ENCODE measurements at regions not wholly inside any gene's neighbourhood (a gene's known extent, or its start where the extent isn't known, plus 50 kb on each side); places are given as distances from the start of the nearest gene placed in this dataset.

GRCh38 chr4:24686866-24687692 is 102.7 kb upstream of the DHX15 start:
- Histone ChIP-seq H3K27me3 (ENCODE audit: insufficient read depth, low read length) (no peaks in the 10 kb centered on the region), H3K23me2 (ENCODE audit: insufficient read length, low read depth, low read length, poor library complexity, severe bottlenecking) (no peaks in the 10 kb centered on the region), H3K4me1 (ENCODE audit: insufficient read depth, low read length) (peaks cover 21% of the 10 kb centered on the region), H3K14ac (ENCODE audit: insufficient read depth, low read length) (no peak overlapping the region), H3K9me3 (ENCODE audit: control insufficient read depth, low read depth, low read length) (no peaks in the 10 kb centered on the region), H3K18ac (ENCODE audit: insufficient read length, low read depth, low read length) (no peak overlapping the region), H2BK12ac (ENCODE audit: insufficient read length, low read depth, low read length) (no peak overlapping the region), H2AFZ (ENCODE audit: low read length) (no peak overlapping the region), H3T11ph (ENCODE audit: low read length) (no peak overlapping the region), H4K8ac (replicated peaks; ENCODE audit: insufficient read length, low read depth, low read length) (no peak overlapping the region), H2BK5ac (ENCODE audit: insufficient read length, low read length) (no peak overlapping the region), H2BK120ac (ENCODE audit: low read depth, low read length, poor library complexity, severe bottlenecking) (no peak overlapping the region), H3K79me2 (ENCODE audit: insufficient read depth, low read length) (no peaks in the 10 kb centered on the region), H3K27ac (ENCODE audit: insufficient read length, low read depth, low read length) (no peak overlapping the region), H2BK20ac (ENCODE audit: low read depth, low read length, poor library complexity, severe bottlenecking) (no peak overlapping the region), H3K23ac (ENCODE audit: insufficient read length, low read depth, low read length) (no peak overlapping the region), H4K5ac (ENCODE audit: insufficient read length, low read depth, low read length) (no peak overlapping the region), H3K9ac (ENCODE audit: extremely low read depth, insufficient read length, low read length) (no peak overlapping the region), H3K4ac (ENCODE audit: low read depth, low read length) (no peak overlapping the region), H3K79me1 (ENCODE audit: insufficient read depth, low read depth, low read length, poor library complexity, severe bottlenecking) (no peaks in the 10 kb centered on the region), H4K91ac (ENCODE audit: insufficient read length, low read depth, low read length) (no peak overlapping the region), H2AK5ac (ENCODE audit: insufficient read length, low read length) (no peak overlapping the region), H2BK15ac (ENCODE audit: low read depth, low read length) (no peak overlapping the region), H3K4me2 (ENCODE audit: insufficient read depth, insufficient read length, low read length) (peak overlapping the region; percentile 16), H4K20me1 (ENCODE audit: control insufficient read depth, insufficient read depth, insufficient read length) (no peaks in the 10 kb centered on the region), H3K56ac (ENCODE audit: insufficient read length, low read depth, low read length) (no peak overlapping the region)
- H3K27me3 Mint-ChIP-seq (ENCODE audit: low read depth), result no peaks in the 10 kb centered on the region; the same call in 1 of the 2 replicates
- no peak overlapping the region for H3K4me3 Mint-ChIP-seq
- no peaks in the 10 kb centered on the region for H3K36me3 Mint-ChIP-seq (ENCODE audit: insufficient read depth in 1 of 3, low read depth in 3 of 3)
- no peak overlapping the region; a peak in 2 of 7 replicates for H3K27ac Mint-ChIP-seq
- peak; percentile 66 for DNase-seq
- no CpG with 5 or more reads among the region's 13 CpGs for WGBS (ENCODE audit: extremely low coverage, insufficient read length, low lambda C conversion rate)
- TF ChIP-seq, protein P1, sequence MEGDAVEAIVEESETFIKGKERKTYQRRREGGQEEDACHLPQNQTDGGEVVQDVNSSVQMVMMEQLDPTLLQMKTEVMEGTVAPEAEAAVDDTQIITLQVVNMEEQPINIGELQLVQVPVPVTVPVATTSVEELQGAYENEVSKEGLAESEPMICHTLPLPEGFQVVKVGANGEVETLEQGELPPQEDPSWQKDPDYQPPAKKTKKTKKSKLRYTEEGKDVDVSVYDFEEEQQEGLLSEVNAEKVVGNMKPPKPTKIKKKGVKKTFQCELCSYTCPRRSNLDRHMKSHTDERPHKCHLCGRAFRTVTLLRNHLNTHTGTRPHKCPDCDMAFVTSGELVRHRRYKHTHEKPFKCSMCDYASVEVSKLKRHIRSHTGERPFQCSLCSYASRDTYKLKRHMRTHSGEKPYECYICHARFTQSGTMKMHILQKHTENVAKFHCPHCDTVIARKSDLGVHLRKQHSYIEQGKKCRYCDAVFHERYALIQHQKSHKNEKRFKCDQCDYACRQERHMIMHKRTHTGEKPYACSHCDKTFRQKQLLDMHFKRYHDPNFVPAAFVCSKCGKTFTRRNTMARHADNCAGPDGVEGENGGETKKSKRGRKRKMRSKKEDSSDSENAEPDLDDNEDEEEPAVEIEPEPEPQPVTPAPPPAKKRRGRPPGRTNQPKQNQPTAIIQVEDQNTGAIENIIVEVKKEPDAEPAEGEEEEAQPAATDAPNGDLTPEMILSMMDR (conservative IDR thresholded peaks at IDR 0.05), result peak; percentile 98
- no peaks in the 10 kb centered on the region; a peak in 2 of 5 replicates for H3K9me3 Mint-ChIP-seq
- H3K4me1 Mint-ChIP-seq, result peaks cover 41 to 52% of the 10 kb centered on the region in 2 experiments

All from H9 (cell line).